ENCODE measurements at regions not wholly inside any gene's neighbourhood (a gene's known extent, or its start where the extent isn't known, plus 50 kb on each side); places are given as distances from the start of the nearest gene placed in this dataset.

DNA sequence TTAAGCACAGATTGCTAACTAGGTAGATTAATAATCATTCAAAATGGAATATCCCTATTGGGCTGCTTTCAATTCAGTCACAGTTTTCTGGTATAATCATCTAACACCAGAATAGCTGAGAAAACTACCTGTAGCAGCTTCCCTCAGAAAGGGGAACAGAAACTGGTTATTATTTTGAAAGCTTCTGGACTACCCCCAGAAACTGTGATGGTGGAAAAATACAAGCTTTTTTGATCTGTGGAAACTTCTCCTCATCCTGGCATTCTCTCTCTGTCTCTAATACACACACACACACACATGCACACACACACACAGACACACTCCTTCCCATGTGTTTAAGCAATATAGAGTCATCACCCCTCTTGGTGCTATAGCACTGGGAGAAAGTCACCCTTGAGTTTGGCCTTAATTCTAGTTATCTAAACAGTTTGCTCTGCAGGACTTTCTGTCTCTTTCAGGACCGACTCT, 251.5 kb upstream of the LMO3 start:
- TF ChIP-seq, protein P1, sequence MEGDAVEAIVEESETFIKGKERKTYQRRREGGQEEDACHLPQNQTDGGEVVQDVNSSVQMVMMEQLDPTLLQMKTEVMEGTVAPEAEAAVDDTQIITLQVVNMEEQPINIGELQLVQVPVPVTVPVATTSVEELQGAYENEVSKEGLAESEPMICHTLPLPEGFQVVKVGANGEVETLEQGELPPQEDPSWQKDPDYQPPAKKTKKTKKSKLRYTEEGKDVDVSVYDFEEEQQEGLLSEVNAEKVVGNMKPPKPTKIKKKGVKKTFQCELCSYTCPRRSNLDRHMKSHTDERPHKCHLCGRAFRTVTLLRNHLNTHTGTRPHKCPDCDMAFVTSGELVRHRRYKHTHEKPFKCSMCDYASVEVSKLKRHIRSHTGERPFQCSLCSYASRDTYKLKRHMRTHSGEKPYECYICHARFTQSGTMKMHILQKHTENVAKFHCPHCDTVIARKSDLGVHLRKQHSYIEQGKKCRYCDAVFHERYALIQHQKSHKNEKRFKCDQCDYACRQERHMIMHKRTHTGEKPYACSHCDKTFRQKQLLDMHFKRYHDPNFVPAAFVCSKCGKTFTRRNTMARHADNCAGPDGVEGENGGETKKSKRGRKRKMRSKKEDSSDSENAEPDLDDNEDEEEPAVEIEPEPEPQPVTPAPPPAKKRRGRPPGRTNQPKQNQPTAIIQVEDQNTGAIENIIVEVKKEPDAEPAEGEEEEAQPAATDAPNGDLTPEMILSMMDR (IDR thresholded peaks at IDR 0.05) = no peak
- TF ChIP-seq POLR2A (IDR thresholded peaks at IDR 0.05) = no peak

Data from right lobe of liver (tissue), 4 donors.